GM18517 (cell line): ENCODE measurements at regions not wholly inside any gene's neighbourhood (a gene's known extent, or its start where the extent isn't known, plus 50 kb on each side); places are given as distances from the start of the nearest gene placed in this dataset.

Experiments used
- ATAC-seq: cut with Tn5 transposase; IDR thresholded peaks from one replicate; pipeline ENCODE4 v1.9.1; 2021; ENCODE audit warnings: mild to moderate bottlenecking, moderate library complexity; ENCODE audit not compliant: unreplicated experiment

DNA sequence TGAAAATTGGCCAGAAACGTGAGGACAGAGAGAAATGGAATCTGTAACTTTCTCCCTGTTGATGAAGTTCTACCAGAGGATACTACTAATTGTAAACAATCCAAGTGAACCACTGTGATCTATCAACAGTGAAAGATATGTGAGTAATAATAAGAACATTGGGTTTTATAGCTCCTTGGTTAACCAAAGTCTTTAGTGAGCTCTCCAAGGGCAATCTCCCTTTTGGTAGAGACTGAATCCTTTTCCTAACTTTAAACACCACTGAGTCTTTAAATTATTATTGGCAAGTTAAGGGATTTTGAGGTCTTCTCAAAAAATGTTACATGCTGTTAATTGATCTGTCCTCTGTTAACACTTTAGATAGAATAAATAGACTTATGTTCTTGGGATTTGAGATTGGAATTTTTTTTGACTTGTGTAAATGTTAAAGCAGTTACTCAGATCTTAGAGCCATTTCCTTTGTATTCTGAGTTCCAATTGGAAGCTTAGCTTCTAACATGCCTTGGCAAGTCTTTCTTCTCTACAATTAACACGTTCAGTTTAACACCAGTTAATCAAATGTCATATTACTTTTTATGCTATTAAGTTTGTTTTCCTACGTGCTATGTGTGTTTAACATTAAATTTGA lies 338.2 kb upstream of the DDHD1 start:
- no peak for ATAC-seq

DNA sequence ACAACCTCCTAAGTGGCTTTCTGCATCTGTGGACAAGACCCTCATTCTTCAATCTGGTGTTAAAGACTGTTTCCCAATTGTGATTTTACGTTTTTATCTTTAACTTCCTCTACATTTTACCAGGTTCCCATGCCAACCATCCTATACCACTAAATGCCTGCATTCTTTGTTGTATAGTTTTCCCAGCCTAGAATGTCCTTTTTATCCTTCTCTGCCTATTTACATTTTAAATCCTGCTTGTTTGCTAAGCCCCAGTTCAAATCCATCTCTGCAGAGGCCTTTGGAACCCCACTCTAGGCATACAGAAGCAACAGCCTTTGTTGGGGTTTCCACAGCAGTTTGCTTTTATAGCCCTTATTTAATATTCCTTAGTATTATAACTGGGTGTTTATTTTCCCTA lies 325.1 kb upstream of the DDHD1 start:
- ATAC-seq: no peak

DNA sequence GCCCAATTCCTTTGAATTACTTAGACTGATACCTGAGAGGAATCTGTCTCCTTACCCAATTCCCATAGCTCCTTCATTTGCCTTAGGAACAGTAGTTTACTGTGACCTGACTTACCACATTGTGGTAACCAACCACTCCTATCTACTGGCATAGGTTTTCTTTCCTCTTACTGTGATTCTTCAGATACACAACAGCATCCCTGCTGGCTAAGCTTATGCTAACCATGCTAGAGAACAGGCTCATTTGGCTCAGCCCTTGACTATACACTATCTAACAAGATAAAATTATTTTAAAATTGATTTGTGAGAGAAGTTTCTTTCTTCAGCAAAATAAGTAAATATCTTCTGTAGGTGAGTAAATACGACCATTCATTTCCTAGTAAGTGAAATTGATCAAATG lies 320.4 kb upstream of the DDHD1 start:
- no peak for ATAC-seq

DNA sequence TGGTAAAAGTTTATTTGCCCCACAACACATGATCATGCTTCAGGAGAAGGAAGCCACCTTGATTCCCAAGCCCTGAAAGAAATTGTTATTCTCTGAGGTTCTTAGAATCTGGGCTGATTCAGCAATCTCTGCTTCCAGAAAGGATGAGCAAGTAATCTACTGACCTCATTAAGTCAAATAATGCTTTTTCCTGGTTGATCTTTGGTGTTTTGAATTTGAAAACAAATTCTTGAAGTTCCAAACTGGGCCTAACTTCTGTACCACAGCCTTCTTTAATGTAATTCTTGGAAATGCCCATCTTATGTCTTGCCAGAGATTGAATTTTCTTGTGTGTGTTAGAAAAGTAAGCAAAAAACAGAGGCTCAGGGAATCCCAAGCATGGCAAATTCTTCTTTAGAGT lies 319.2 kb upstream of the DDHD1 start:
- no peak for ATAC-seq

DNA sequence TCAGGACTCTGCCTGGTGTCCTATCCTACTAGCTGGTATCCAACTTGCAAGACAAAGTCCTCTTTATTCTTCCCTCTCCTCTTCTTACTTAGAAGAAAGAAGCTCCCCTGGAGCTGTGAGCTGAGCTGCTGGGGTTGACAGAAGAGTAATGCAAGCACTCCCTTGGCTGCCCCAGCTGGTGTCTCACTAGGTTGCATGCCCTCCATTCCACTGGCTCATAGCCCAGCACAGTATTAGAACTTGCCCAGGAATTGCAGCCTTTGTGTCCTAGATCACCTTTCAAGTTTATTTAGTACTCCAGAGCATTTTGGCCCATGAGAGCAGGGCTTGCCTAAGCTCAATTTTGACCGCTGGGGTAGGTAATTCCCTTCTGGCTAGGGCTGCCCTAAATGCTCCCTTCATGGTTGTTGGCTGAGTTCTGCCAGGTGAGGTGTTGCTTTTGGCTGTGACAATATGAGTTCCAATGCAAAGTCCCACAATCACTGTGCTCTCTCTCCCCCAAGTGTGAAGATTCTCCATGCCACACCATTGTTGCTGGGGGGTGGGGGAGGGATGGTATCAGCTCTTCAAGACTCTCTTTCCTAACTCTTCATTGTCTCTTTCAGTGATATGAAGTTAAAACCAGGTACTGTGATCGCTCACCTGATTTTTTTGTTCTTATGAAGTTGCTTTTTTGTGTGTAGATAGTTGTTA lies 317.4 kb upstream of the DDHD1 start:
- ATAC-seq: no peak

DNA sequence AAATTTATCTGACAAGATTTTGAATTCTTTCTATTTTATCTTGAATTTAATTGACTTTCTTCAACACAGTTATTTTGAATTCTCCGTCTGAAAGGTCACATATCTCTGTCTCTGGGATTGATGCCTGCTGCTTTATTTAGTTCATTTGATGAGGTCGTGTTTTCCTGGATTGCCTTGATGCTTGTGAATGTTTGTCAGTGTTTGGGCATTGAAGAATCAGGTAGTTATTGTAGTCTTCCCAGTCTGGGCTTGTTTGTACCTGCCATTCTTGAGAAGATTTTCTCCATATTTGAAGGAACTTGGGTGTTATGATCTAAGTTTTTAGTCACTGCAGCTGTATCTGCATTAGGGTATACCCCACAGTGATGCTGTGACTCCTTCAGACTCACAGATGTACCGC lies 315.8 kb upstream of the DDHD1 start:
- no peak for ATAC-seq

DNA sequence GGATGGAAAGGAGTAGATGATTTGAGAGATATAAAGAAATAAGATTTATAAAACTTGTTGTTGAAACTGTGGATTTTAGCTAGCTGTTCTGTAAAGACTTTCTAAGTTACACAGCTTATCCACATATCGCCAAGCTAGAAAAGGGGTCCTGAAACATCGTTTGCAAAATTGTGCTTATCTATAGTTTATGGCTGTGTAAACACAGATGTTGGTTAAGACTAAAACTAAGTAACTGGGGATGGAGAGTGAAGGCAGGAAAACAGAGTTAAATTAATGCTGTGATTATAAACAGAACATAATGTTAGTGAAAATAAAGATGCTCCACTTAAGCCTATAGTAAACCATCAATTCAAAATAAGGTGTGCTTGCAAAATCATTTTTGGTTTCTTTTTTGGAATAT lies 311.3 kb upstream of the DDHD1 start:
- no peak for ATAC-seq

DNA sequence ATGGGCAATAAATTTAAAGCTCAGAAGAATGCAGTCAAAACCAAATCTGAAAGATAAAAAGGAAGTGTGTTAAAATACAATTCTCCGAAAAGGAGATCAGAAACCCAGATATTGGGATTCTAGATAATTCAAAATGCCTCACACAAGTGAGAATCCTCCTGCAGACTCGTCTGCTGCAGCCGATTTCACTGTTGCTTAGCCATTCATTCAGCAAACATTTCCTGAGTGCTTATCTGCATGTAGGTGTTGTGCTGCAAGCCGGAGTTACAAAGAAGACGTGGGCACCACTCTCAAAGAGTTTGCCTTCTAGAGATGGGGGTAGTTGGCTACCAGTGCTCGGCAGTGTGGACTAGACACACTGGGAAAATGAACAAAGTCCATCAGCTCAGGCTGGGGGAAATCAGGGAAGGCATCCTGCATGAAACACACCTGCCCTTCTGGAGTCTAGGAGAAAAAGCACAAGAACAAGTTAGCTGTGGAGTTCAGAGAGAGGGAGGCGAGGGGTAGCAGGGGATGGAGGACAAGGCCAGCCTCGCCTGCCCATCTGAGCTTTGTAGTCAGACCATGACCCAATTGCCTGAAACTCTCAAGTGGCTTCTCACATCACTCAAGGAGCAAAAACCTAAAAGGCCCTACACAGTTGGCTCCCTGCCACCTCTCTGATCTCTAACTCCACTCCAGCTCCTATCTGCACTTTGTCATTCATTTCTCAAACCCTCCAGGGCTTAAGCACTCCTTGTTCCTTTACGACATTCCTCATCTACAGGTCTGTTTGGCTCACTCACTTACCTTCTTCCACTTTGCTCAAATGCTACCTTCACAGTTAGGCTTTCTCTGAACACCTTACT lies 310.0 kb upstream of the DDHD1 start:
- ATAC-seq: no peak

DNA sequence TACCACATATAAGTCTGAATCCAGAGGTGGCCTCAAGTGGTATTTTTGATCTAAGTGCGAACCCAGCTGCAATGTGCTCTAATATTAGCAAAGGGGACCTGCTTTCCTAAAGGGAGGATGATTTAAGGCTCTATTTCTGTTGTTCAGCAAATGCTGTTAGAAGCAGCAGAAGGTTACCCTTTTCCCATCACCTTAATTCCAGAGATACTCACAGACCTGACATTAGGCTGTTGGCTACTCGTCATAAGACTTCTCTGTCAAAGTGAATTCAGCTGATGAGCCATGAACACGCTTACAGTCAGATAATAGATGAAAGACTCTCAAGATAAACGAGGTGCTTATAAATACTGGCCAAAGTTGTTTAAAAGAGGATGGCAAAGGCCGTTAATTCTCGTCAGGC lies 308.7 kb upstream of the DDHD1 start:
- ATAC-seq: no peak

DNA sequence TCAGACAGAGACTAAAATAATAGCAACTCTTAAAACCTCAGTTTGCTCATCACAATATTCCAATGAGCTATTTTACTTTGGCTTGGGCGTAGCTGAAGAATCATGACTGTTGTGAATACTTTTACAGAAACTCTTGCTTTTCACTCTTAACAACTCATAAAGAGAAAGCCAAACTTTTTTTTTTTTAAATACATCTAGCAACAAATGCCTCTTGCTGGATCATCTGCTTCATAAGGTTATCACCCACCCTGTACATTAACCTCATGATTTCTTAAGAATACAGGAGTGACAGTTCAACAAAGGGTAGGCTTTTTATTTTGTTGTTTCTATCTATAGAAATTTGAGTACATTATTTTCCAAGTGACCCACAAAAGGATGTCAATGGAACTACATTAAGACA lies 307.4 kb upstream of the DDHD1 start:
- ATAC-seq: no peak

DNA sequence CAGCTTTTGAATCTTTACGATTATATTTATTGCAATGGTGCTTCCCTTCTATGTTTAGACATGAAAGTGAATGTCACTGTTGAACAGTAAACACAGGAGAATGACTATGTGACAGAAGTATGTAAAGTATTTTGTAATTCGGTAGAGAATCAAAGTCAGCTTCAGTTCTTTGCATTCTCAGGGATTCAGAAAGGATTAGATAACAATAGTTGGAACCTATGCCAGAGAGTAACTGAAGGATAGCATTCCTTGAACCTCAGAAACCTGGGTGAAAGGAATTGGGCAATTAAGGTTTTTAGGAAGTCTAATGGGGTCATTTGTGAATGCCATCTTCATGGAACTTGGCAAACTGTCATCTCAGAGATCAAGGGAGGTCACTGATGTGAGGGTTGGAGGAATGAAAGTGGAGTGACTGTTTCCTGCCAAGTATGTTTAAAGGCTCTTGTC lies 305.3 kb upstream of the DDHD1 start:
- ATAC-seq: no peak

DNA sequence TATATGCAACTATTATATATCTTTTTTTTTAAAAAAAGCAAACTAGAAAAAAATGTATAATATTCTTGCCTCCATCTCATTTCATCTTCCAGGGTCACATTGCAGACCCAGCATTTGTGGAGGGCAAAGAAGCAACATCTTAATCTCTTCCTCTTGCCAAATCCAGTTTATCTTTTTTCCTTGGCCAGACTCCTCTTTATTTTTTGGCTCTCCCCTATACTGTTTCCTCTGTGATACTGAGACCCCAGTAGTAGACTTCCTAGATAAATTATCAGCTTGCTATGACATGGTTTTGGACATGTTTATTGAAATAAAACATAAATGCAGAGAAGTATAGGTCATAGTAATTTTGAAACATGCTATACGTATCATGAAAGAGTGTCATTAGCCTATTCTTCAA lies 303.8 kb upstream of the DDHD1 start:
- no peak for ATAC-seq

DNA sequence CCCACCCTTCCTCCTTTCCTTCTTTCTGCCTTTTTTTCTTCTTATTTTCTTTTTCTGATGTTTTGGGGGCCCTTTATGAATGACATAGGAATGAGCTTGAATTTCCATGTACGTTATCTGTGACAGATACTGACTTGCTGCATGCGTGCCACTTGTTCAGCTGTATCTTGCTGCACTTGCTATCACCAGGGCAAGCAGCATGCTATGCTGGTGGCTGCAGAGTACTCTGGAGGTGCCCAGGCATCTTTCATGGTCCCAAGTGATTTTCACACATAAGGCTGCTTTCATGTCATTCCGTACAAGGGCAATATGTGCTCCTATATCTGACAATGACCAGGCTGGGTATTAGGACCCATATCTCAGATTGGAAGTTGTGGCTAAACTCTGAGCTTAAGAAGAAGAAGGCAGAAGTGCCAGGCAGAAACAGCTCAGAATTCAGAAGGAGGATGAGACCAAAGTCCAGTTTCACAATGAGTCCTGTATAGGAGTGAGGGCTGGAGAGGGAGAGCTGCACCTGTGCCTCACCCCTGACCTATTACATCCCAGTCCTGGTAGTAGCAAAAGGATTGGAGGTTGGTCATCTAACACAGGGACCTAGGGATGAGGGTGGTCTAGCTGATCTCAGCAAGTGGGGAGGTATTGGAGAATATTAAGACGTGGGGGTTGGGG lies 299.0 kb upstream of the DDHD1 start:
- no peak for ATAC-seq

DNA sequence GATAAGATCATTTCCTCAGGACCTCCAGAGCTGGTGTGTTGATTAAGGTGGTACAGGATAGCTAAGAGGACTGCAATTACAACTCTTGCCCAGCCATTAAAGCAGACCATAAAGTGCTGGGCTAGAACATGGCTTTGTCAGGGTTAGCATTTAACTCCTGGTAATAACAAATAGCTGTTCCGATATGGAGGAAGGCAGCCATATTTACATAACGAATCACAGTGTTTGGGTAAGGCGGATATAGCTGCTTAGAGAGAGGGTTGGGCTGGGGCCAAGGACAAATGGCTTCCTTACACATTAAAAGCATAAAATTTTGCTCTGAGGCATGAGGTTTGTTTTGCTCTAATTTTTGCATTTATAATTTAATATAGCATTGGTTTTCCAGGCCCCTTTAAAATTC lies 297.7 kb upstream of the DDHD1 start:
- no peak for ATAC-seq

DNA sequence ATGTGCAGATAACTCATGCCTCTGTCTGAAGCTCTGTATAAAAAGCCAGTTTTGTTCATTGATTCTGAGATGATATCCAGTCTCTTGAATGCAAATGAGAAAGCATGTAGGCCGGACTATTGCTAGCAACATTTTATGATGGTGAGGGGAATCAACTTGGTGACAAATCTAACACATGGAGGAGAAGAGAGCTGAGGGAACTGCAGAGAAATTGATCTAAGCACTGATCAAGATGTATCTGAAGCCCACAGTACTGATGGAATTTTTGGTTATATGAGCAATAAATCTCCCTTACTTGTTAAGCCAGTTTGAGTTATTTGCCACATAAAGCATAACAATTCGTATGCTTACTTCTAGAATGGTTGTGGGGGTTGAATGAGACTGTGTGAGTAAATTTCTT lies 295.6 kb upstream of the DDHD1 start:
- no peak for ATAC-seq

DNA sequence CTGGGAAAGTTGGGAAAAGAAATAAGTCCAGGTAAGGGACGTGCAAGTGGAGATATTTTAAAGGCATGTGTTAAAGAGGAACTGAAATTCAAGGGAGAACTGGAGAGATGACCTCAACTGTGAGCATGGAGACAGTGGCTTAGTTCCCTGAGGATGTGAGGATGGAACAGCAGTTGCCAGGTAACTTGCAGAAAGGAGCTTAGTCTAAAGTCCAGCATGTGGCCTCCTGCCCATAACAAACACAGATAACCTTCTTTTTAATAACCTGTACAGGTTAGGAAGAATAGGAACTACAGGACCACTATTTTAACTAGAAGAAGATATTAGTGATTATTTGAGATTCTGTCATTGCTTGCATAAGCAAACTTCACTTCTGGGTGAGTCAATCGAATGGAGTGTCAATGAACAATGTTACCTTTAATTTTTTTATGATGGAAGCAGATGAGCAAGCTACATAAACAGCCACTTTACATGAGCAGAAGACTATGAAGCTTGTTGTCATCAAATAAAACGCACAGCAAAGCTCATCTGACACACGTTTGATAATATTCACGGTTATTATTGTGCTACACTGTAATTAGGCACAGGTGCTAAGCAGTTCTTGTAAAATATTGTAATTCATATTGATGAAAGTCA lies 291.7 kb upstream of the DDHD1 start:
- ATAC-seq: no peak

DNA sequence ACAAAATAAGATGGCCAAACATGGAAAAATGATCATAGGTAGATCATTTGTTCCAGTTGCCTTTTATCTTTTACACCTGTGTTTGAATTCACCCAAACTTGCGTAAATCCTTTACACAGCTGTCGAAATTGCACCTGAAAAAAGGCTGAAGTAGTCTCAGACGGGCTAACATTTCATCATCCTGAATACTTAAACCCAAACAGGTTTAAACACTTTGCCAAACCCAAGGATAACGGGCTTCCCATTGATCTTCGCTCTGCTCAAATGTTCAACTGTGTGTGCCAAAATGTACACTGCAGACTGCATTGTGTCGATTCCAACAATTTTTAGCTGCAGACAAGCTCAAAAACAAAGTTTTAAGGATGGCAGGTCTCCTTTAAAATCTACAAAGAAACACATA lies 288.7 kb upstream of the DDHD1 start:
- no peak for ATAC-seq

DNA sequence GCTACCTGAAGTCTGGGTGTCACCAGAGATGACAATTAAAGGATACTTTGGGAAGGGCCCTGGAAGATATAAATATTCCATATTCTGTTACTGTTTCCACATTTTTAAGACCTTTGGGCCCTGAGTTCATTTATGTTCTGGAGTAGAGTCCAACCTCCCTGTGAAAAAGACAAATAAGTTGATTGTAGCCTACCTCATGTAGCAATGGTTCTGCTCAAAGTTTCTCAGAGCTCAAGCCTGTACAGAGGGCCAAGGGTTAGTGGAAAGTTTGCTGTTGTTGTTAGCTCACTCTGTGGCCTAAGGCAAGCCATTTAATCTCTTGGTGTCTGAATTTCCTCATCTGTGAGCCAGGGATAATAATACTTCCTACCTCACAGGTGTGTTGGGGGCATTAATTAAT lies 284.7 kb upstream of the DDHD1 start:
- ATAC-seq: no peak

DNA sequence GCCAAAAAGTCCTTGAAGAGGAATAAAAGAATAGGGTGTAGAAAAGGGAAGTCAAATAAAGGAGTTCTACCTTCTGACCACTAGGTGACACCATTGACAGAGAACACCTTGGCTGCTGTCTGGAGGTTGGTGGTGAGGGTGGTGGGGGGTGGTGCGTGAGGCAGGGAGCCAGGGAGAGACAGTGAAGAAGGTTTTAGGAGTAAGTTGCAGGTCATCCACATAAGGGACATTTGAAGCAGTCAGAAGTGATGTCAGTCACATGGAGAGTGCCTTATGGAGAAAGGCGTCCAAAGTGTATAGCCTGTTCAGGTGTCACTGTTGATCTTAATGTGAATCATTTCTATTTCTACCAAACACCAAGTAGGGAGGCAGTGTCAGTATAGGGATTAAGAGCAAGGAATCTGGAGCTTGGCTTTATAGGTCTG lies 279.3 kb upstream of the DDHD1 start:
- ATAC-seq: no peak

DNA sequence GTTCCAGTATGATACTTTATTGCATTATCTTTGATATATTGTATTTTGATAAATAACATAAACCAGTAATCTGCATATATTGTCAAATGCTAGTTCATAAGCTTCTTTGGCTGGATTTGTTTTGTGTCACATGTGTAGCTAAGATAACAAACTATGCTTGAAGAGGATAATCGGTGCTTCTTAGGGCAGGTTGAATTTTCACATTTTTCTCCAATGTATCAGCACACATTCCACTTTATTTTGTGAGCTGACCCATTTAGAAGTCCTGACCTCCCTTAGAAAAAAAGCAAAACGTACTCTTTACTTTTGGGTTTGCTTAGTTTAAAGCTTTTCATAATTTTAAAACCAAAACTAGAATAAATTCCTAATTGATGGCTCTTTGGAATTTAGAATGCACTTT lies 277.7 kb upstream of the DDHD1 start:
- no peak for ATAC-seq
